HG02610 (cell line): ENCODE measurements at regions not wholly inside any gene's neighbourhood (a gene's known extent, or its start where the extent isn't known, plus 50 kb on each side); places are given as distances from the start of the nearest gene placed in this dataset.
"Not testable (repeated sequence)": the region's sequence is repeated elsewhere in the genome, so short reads cannot be mapped to it uniquely, and the experiment has no call there.

ENCODE experiments used
- ATAC-seq: cut with Tn5 transposase; IDR thresholded peaks from one replicate; pipeline ENCODE4 v1.9.1; 2021; ENCODE audit warnings: mild to moderate bottlenecking, moderate library complexity; ENCODE audit not compliant: unreplicated experiment

DNA sequence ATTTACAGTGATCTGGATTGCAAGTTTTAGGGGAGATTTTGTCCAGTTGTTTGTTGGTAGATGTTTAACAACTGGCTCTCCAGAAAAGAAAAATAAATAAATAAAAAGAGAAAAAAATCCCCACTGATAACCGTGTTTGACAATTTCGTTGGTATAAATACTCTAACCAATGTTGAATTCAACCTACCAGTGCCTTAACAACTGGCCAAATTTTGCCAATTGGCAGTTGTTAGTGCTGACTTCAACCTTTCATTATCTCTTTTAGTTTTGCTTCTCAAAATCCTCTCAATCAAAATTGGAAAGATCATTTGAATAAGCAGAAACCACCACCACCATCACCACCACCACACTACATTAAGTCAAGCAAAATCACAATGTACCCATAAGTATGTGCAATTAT, 490.3 kb downstream of the PIK3C3 start:
- no peak for ATAC-seq

DNA sequence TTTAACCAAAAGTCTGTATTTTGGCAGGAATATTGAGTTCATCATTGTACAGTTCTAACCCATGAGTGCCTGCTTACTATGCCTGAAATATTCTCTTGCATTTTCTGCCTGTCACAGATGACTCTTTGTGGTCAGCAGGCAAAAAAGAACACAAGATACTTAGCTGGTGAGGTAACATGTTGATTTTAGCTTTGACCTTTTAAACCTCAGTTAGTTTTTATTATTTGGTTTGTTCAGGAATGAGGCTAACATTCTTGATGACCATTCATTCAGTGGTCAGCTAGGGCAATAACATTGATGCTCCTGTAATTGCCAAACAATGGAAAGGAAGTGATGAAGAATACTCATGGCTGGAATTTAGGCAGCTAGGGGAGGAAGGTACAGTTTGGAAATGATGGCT, 491.2 kb downstream of the PIK3C3 start:
- no peak for ATAC-seq

DNA sequence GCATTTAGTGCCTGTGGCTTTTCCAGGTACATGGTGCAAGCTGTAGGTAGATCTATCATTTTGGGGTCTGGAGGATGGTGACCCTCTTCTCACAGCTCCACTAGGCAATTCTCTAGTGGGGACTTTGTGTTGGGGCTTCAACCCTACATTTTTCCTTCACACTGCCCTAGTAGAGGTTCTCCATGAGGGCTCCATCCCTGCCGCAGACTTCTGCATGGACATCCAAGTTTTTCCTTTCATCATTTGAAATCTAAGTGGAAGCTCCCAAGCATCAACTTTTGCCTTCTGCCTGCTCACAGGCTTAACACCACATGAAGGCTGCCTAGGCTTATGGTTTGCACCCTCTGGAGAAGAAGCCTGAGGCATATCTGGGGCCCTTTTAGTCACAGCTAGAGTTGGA, 492.7 kb downstream of the PIK3C3 start:
- no peak for ATAC-seq

DNA sequence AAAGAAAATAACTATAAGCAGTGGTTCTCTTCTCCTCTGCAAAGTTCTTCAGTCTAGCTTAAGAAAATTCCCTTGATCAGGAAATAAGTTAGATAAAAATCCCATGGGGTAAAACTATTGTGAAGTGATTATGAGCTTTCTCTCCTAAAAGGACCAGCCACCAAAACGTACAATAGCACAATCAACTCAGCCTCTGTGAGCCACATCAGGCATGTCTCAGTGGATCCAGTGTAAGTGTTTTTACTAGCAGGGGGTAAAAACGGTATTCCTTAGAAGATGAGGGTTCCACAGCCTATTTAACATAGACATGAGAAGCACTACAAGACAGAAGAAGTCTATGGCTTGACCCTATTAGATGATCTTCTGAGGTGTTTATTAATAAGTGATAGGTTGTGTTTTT, 503.2 kb downstream of the PIK3C3 start:
- no peak for ATAC-seq

DNA sequence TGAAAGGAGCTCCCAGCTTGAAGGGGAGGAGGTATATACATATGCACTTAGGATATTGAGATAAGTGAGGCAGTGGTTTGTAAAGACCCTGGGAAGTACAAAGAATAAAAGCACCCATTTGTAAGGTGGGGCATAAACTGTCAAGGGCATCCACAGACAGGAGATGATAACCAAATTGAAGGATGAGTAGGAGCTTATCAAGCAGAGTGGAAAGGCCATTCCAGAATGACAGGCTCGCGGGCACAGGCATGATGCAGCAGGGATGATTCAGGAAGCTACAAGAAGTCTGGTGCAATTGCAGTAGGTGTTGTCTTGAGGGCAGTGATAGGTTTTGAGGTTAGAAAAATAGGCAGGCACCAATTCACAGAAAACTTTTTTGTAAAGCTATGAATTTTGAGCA, 504.8 kb downstream of the PIK3C3 start:
- no peak for ATAC-seq

DNA sequence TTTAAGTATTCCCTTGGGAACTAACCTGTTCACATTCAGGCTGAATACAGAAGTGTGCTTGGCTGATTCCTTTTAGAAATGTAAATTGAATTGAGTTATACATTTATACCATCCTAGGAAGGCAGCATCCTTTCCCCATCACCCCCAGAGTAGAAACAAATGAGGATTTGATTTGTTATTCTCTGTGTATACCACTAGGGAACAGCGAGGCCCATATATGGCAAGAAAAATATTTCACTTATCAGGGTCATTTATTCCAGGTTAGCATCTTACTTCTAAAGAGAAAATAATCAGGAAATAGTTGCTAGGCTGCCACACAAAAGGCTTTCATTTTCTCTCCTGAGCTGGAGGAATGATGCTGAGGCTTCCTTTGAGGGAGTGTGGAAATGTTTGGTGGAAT, 516.9 kb downstream of the PIK3C3 start:
- ATAC-seq: no peak

DNA sequence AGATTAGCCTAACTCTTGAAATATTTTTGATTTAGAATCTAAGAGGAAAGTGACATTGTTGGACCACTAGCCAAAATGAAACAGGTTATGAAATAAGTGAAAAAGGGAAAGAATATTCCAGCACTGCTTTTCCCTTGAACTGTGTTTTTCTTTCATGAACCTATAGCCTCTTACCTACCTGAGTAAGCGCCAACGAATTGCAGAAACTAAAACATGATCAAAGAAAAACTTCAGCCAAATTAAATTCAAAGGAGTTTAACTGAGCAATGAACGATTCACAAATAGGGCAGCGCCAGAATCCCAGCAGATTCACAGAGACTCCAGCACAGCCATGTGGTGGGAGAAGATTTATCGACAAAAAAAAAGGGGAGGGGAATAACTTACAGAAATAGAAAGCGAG, 518.6 kb downstream of the PIK3C3 start:
- no peak for ATAC-seq

DNA sequence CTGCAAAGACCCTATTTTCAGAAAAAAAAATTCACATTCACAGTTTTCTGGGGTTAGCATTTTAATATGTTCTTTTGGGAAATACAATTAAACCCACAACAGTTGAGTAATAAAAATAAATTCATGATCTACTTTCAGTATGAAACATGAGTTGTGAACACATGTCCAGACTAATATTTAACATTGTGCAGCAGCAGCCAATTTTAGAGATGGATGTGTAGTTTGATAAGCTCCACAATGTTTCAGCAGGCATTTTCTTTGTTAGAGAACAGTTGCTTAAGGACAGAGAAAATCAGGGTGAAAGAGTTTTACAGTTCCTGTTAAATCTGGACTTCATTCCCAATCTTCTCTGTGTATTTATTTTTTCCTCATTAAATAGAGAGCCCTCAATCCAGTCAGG, 519.5 kb downstream of the PIK3C3 start:
- ATAC-seq: no peak

DNA sequence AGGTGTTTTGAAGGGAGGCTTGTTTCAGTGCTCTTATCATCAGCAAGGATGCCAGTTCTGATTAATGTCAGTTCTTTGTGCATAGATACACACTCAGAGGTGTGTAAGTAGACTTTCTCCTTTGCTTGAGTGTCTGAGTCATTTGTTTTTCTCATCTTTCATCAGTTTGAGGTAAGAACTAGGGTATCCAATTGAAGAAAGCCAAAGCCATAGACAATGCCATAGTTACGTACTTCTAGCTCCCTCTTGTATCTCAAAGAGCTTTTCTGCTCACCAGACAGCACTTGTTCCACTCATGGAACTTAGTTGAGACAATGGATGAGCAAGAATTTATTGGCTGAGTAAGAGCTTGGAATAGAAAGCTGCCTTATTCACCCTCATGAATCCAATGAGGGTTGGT, 520.1 kb downstream of the PIK3C3 start:
- ATAC-seq: no peak

DNA sequence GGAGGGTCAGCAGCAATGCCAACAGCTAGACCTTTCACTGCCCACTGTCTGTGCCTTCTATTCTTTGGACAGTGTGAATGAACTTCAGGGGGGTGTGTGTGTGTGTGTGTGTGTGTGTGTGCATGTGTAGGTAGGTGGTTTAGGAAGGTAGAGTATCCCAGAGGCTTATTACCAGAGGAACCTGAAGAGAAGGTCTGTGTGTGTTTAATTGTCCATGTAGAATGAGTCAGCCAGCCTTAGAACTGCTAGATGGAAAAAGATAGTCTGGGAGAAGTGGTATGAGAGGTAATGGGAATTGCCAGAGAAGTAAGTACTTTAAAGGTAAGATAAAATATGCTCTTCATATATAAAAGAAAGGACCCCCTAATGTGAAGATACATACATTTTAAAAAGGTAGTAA, 522.2 kb downstream of the PIK3C3 start:
- ATAC-seq: no peak

DNA sequence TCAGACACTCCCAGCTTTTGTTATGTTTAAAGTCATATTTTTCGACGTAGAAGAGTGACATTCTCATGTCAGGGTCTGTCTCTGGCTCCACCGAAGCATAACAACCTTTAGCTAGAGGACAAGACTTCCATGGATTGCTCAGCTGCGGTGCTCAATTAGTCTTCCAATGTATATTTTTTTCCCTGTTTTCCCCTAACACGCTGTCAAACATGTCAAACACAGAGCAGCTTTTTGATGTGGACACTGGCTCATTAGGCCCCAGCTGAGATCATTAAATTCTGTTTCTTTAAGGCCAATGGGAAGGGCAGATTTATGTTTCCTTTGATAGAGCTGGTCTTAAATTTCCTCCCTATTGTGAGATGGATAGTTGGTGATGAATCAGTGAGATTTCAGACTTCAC, 525.4 kb downstream of the PIK3C3 start:
- ATAC-seq: no peak

DNA sequence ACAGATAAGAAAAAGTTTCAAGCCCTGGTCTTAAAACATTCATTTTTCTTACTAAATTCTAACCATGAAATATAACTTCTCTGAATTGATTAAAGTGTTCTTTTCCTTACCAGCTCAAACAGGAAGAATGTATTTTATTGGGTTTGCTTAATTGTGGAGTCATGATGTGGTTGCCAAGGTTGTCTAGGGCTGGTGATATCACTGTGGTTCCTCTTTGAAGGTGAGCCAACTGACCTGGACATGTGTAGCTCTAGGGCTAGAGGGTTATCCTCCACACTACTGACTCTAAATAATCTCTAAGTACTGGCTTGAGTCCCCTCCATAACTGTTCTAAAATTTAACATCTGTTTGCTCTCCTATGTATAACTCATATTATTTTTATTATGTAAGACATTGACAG, 529.6 kb downstream of the PIK3C3 start:
- no peak for ATAC-seq

DNA sequence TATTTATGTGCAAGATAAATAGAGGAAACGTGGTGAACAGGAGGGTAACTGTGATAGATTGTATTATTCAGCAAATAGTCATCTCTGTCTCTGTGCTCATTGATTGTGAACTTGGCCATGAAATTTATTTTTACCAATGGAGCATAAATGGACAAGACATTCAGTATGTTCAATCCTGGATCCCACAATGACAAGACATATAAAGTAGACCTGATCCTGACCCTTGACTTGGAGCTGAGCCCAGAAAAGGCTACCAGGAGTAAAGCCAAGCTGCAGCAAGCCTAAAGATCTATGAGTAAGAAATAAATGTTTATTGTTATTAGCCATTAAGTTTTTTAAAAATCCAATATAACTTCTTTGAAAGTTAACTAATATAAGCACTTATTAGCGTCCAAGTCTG, 531.2 kb downstream of the PIK3C3 start:
- no peak for ATAC-seq

DNA sequence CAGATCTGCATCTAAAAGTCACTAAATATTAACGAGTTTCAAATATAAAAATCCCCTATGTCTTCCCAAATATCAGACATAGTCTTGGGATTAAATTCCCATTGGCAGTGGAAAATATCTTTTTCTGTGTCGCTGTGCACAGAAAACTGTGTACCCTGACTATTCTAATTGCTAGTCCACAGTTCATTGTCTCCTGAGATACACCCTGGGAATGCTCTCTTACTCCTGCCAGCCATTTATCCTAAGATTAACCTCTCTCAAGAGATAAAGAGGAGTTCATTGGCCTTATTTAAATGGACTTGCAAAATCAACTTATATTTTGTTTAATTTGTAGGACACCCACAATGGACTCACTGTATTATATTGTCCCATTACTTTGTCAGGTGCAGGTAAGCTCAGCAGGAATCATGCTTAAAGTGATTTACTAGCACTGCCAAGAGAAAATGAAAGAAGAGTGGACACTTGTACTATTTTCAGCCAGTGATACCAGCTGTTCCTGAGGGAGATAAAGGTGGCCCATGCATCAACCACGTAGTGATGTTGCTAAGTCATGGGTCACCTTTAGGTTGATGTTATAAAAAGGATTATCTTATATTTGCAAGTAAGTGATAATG, 553.8 kb downstream of the PIK3C3 start:
- ATAC-seq: no peak

DNA sequence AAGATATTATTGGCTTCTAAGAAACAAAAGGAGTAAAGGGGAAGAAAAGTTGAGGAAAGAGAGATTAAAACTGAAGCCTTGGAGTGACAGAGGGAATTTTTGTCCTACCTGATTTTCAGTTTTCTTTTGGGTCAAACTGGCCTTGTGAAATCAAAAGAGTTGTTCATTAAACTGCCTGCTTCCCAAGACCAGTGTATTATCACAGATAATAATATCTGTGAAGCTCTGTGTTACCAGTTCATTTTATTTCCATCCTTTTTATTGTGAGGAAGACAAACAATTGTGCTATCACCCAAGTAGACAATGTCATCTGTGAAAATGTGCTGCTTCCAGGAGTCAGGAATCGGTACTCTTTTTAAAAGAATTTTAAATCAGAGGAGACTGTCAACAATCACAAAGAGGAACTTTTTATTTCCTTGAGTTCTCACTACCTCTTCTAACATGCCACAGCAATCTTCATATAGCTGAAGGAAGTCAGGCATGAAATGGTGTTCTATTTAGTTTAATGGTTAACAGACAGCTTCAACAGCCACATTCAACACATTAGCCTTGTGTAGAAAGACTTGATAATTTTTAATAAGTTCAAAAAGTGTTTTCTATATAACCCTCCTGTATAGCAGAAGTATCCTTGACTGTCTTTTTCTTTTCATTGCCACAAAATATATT, 554.8 kb downstream of the PIK3C3 start:
- ATAC-seq: no peak

DNA sequence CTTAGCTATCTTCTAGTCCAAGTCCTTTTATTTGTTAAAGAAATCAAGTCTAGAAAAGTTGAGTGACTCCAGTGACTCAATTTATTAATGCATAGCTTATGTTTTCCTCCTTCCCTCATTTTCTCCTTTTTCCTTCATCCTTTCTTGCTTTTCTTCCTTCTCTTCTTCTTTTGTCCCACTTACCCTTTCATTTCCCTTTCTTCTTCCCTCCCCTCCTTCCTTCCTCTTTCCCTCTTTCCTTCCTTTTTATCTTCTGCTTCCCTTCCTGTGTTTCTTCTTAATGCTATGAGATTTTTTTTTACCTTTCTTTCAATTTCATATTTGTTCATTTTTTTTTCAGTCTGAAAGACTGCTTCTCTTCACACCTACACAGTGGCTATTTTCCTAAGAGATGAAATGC, 555.5 kb downstream of the PIK3C3 start:
- no peak for ATAC-seq

DNA sequence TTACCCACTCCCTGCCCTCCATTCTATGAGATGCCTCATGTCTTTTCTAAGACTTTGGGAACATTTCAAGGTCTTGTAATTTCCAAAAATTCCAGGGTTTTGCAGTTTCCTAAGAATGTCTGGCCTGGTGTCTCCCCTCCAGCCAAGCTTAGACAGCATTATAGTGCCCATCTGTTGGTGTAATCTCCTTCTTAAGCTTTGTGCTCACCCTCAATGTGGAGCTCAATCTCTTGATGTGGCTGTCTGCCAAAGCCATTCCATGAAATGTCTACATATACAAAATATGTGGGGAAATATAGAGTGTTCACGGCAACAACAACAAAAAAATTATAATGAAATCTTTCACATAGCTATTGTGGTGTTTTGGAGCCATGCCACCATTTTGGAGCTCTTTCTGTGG, 558.4 kb downstream of the PIK3C3 start:
- no peak for ATAC-seq

DNA sequence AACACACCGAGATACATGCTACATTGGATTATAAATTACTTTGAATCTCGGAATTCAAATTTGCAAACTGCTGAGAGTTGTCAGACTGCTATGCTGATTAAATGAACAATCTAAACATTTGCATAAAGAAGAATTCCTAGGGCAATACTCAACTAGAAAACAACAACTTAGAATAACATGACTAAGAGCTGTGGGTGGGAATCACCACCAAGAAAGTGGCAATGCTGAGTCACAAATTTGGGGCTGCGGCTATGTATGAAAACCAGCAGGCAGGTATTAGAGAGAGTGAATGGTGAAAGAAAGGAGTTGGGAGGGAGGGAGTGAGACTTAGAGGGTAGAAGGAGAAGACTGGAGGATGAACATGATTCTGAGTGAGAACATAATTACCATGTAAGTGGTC, 559.5 kb downstream of the PIK3C3 start:
- ATAC-seq: no peak

DNA sequence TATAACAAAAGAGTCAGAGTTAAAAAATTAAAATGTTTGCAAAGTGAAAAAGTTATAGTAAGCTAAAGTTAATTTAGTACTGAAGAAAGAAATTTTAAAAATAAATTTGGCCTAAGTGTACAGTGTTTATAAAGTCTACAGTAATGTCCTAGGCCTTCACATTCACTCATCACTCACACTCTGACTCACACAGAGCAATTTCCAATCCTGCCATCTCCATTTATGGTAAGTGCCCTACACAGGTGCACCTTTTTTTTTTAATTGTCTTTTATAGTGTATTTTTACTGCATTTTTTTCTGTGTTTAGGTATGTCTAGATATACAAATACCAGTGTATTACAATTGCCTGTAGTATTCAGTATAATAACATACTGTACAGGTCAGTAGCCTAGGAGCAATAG, 562.9 kb downstream of the PIK3C3 start:
- no peak for ATAC-seq

DNA sequence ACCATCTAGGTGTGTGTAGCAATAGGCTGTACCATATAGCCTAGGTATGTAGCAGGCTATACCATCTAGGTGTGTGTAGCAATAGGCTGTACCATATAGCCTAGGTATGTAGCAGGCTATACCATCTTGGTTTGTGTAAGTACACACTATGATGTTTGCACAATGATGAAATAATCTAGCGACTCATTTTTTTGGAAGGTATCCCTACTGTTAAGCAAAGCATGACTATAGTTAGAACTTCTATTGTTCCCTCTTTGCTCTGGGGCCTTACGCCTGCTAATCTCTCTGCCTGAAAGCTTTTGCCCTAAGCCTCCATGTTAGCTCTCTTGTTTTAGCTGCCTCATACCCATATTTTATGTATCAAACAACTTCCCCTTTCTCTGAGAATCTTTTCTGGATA, 563.3 kb downstream of the PIK3C3 start:
- ATAC-seq: not testable (repeated sequence)

DNA sequence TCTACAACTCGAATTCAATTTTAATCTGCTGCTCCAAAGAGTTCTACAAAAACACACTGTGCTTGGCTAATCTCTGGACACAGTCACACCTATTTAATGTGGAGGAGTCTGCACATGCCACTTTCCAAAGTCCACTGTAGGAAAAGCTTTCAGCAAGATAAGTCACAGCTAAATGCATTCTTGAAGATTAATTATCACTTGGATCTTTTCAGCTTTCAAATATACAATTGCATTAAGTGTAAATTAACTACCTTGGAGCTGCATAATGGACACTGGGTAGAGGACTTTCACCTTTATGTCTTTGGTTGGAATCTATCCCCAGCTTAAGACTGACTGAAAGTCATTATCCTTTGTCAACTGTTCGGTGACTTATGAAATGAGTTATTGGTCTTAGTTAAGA, 565.1 kb downstream of the PIK3C3 start:
- no peak for ATAC-seq

DNA sequence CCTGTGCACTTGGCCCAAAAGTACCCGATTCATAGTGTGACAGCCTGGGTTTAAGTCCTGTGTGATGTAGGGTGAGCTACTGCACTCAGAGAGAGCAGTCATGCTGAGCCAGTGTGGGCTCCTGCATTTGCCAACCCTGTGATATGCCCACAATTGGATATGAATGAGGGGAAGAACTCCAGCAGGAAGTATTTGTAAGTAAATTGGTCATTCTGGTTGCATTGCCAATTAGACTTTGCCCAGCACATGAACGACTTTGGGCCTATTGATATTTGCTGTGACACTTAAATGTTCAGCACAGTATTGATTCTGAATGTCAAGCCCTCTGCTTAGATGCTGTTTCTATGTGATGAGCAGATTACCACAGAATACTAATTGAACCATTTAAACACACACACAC, 570.9 kb downstream of the PIK3C3 start:
- ATAC-seq: no peak

DNA sequence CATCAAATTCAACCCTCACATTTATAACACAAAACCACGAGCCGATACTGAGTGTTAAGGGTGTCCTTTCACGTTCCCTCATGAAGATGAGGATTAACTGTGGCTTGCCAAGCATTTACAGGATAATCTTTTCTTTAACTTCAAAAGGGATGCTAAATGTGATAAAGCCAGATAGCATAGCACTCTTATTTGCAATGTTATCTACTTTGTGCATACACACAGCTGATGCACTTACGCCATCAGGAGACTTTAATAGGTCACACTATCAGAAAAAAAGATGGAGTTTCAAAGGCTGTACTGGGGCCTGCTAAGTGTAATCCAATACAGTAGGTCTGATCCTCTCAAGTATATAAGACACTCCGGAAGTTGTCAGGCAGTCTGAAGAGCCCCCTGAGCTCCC, 572.7 kb downstream of the PIK3C3 start:
- no peak for ATAC-seq
